Activated CD4-positive, alpha-beta T cell treated with anti-CD3 and anti-CD28 coated beads for 36 hours (primary cell): ENCODE measurements at regions not wholly inside any gene's neighbourhood (a gene's known extent, or its start where the extent isn't known, plus 50 kb on each side); places are given as distances from the start of the nearest gene placed in this dataset.

ENCODE experiments used
- ATAC-seq: fragments of 200-7000 bp; cut with Tn5 transposase; one replicate; pipeline ENCODE4 v1.10.0; 2021; ENCODE audit warnings: mild to moderate bottlenecking, moderate library complexity
- CTCF ChIA-PET: fragments of 350-600 bp; sonication (Branson Sonifier 250); formaldehyde crosslinking; loops from one replicate; lab custom pipeline; 2021; ENCODE audit warnings: antibody characterized with exemption; lab: Charles Lee
- POLR2A ChIA-PET: fragments of 350-600 bp; sonication (Branson Sonifier 250); formaldehyde crosslinking; loops from one replicate; lab custom pipeline; 2021; ENCODE audit warnings: antibody characterized with exemption, inconsistent platforms; lab: Charles Lee
- DNase-seq: peaks from one replicate; pipeline ENCODE4 v3.0.0-alpha.2; 2020
- H3K27ac Mint-ChIP-seq: one replicate; pipeline ENCODE4 v1.8.0; 2021; ENCODE audit warnings: mixed read lengths
- H3K27me3 Mint-ChIP-seq: one replicate; pipeline ENCODE4 v1.8.0; 2021; ENCODE audit warnings: mixed read lengths
- H3K36me3 Mint-ChIP-seq: one replicate; pipeline ENCODE4 v1.8.0; 2021; ENCODE audit warnings: low read depth, mixed read lengths
- H3K4me1 Mint-ChIP-seq: one replicate; pipeline ENCODE4 v1.8.0; 2021; ENCODE audit warnings: mixed read lengths
- H3K4me3 Mint-ChIP-seq: one replicate; pipeline ENCODE4 v1.8.0; 2021; ENCODE audit warnings: mild to moderate bottlenecking, moderate library complexity, mixed read lengths
- H3K9me3 Mint-ChIP-seq: one replicate; pipeline ENCODE4 v1.8.0; 2021; ENCODE audit warnings: low read depth, mixed read lengths
- intact Hi-C, 2 experiments: fragments of 100-400 bp; cut with DNase I in 1 of 2; cut with micrococcal nuclease in 1 of 2; formaldehyde crosslinking; loops; one replicate each; pipeline versions ENCODE4 v1.14.2 to v1.15.1; 2022 to 2024; cut with DNase I, micrococcal nuclease

- H3K36me3 Mint-ChIP-seq: no peaks in the 10 kb centered on the region
- ChIA-PET CTCF (interaction anchor here (0.8 to 1.1 kb wide), 2 partner anchors 22 to 39 kb away, joined by 4 to 8 read pairs; no protein-coding TSS in a partner anchor), POLR2A (no interaction called here)
- H3K4me3 Mint-ChIP-seq: no peak overlapping the region
- H3K27me3 Mint-ChIP-seq: peaks cover 51% of the 10 kb centered on the region
- no peaks in the 10 kb centered on the region for H3K9me3 Mint-ChIP-seq
- DNase-seq: no peak
- no peak overlapping the region for H3K27ac Mint-ChIP-seq
- ATAC-seq: no peak
- peaks cover 16% of the 10 kb centered on the region for H3K4me1 Mint-ChIP-seq
- intact Hi-C loops: no loop called here
Measured at GRCh38 chr15:94607176-94607654, 375.9 kb downstream of the MCTP2 start.

DNA sequence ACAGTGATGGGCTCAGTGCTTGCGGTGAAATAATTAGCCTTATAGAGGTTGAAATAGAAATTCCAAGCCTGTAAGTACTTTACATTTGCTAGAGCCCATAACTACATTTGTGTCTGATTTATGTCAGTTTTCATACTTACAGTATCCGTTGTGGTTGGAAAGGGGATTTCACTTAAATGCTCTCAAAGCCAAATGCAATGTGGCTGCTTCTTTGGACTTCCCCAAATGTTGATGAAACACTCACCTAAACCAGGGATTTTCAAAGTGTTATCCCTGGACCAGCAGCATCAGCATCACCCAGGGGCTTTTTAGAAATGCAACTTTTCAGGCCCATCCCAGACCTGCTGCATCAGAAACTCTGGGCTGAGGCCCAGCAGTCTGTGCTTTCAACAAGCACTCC lies 378.7 kb downstream of the MCTP2 start:
- Mint-ChIP-seq H3K4me1 (peaks cover 16% of the 10 kb centered on the region), H3K36me3 (no peaks in the 10 kb centered on the region), H3K27ac (no peak overlapping the region), H3K9me3 (no peaks in the 10 kb centered on the region), H3K27me3 (peaks cover 52% of the 10 kb centered on the region), H3K4me3 (no peak overlapping the region)
- ChIA-PET POLR2A (no interaction called here), CTCF (no interaction called here)
- ATAC-seq (peak; percentile 60), DNase-seq (no peak)
- intact Hi-C loops: loop anchor here in 1 of 2 experiments (2.0 kb wide), 1 partner anchor 25 kb away; no protein-coding TSS in a partner anchor

DNA sequence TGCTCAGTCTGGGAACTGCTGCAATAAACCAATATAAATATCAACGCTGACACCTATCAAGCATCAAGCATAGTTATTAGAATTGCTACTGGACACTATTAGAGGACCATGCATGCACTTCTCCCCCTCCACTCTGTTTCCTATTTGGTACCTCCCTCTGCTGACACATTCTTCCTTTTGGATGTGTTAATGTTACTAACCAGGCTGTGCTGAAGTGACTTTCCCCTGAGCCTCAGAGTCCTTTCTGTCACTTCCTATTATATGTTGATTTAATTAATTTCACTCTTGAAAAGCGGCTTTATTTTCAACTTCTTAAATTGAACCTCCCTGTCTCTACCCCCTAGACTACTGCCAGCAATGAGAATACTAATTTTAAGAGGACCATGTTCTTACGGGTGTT lies 379.1 kb downstream of the MCTP2 start:
- Mint-ChIP-seq H3K36me3 (no peaks in the 10 kb centered on the region), H3K27me3 (peaks cover 49% of the 10 kb centered on the region), H3K27ac (no peak overlapping the region), H3K4me3 (no peak overlapping the region), H3K4me1 (peaks cover 16% of the 10 kb centered on the region), H3K9me3 (no peaks in the 10 kb centered on the region)
- CTCF ChIA-PET: no interaction called here
- intact Hi-C loops: loop anchor here in 1 of 2 experiments (2.0 kb wide), 1 partner anchor 26 kb away; no protein-coding TSS in a partner anchor
- ATAC-seq (no peak), DNase-seq (no peak)
- POLR2A ChIA-PET: no interaction called here

DNA sequence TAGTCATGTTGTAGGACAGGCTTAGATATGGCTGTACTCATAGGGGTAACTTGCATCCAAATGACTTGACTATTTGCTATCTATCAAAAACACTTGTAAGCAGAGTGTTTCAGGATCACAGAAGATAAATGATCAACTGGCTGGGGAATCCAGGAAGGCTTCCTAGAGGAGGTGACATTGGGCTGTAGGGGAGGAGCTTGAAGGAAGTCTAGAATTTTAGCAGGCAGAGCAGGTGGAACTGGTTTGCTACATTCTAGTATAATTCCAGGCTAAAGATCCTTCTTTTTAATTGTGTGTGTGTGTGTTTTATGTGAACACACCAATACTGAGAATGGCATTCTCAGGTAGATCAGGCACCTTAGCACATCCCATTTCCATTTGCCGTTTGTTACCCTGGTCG lies 380.3 kb downstream of the MCTP2 start:
- POLR2A ChIA-PET: no interaction called here
- H3K27me3 Mint-ChIP-seq: peaks cover 45% of the 10 kb centered on the region
- intact Hi-C loops: loop anchor here in 1 of 2 experiments (2.0 kb wide), 1 partner anchor 27 kb away; no protein-coding TSS in a partner anchor
- CTCF ChIA-PET: no interaction called here
- no peaks in the 10 kb centered on the region for H3K36me3 Mint-ChIP-seq
- H3K9me3 Mint-ChIP-seq: no peaks in the 10 kb centered on the region
- H3K27ac Mint-ChIP-seq: no peak overlapping the region
- peaks cover 16% of the 10 kb centered on the region for H3K4me1 Mint-ChIP-seq
- DNase-seq: no peak
- ATAC-seq: no peak
- no peak overlapping the region for H3K4me3 Mint-ChIP-seq

- intact Hi-C loops: no loop called here
- no peak for DNase-seq
- CTCF ChIA-PET: no interaction called here
- no peaks in the 10 kb centered on the region for H3K9me3 Mint-ChIP-seq
- ATAC-seq: no peak
- no peak overlapping the region for H3K4me3 Mint-ChIP-seq
- no peaks in the 10 kb centered on the region for H3K36me3 Mint-ChIP-seq
- H3K27me3 Mint-ChIP-seq: peaks cover 35% of the 10 kb centered on the region
- H3K4me1 Mint-ChIP-seq: no peaks in the 10 kb centered on the region
- no peak overlapping the region for H3K27ac Mint-ChIP-seq
- POLR2A ChIA-PET: no interaction called here
Measured at GRCh38 chr15:94615688-94616087, 384.3 kb downstream of the MCTP2 start.

GRCh38 chr15:94620632-94621031 lies 389.3 kb downstream of the MCTP2 start:
- CTCF ChIA-PET: no interaction called here
- Mint-ChIP-seq H3K9me3 (no peaks in the 10 kb centered on the region), H3K4me1 (no peaks in the 10 kb centered on the region), H3K27me3 (peaks cover 12% of the 10 kb centered on the region), H3K4me3 (no peak overlapping the region), H3K36me3 (no peaks in the 10 kb centered on the region), H3K27ac (no peak overlapping the region)
- intact Hi-C loops: no loop called here
- DNase-seq (no peak), ATAC-seq (no peak)
- POLR2A ChIA-PET: no interaction called here

GRCh38 chr15:94621736-94622135 lies 390.4 kb downstream of the MCTP2 start:
- no peaks in the 10 kb centered on the region for H3K4me1 Mint-ChIP-seq
- intact Hi-C loops: no loop called here
- peaks cover 11% of the 10 kb centered on the region for H3K27me3 Mint-ChIP-seq
- H3K27ac Mint-ChIP-seq: no peak overlapping the region
- ATAC-seq (no peak), DNase-seq (no peak)
- ChIA-PET POLR2A (no interaction called here), CTCF (no interaction called here)
- H3K9me3 Mint-ChIP-seq: no peaks in the 10 kb centered on the region
- no peaks in the 10 kb centered on the region for H3K36me3 Mint-ChIP-seq
- no peak overlapping the region for H3K4me3 Mint-ChIP-seq

GRCh38 chr15:94626949-94627348 lies 395.6 kb downstream of the MCTP2 start:
- peaks cover 7% of the 10 kb centered on the region for H3K4me1 Mint-ChIP-seq
- DNase-seq (no peak), ATAC-seq (no peak)
- no peak overlapping the region for H3K27ac Mint-ChIP-seq
- peaks cover 4% of the 10 kb centered on the region for H3K27me3 Mint-ChIP-seq
- intact Hi-C loops: no loop called here
- H3K9me3 Mint-ChIP-seq: no peaks in the 10 kb centered on the region
- H3K4me3 Mint-ChIP-seq: no peak overlapping the region
- ChIA-PET POLR2A (no interaction called here), CTCF (no interaction called here)
- no peaks in the 10 kb centered on the region for H3K36me3 Mint-ChIP-seq

GRCh38 chr15:94631608-94632007 lies 400.2 kb downstream of the MCTP2 start:
- intact Hi-C loops: no loop called here
- POLR2A ChIA-PET: no interaction called here
- ATAC-seq (no peak), DNase-seq (peak; percentile 6)
- Mint-ChIP-seq H3K9me3 (no peaks in the 10 kb centered on the region), H3K4me1 (peaks cover 10% of the 10 kb centered on the region), H3K4me3 (no peak overlapping the region), H3K36me3 (no peaks in the 10 kb centered on the region), H3K27ac (no peak overlapping the region), H3K27me3 (peaks cover 7% of the 10 kb centered on the region)
- CTCF ChIA-PET: no interaction called here

DNA sequence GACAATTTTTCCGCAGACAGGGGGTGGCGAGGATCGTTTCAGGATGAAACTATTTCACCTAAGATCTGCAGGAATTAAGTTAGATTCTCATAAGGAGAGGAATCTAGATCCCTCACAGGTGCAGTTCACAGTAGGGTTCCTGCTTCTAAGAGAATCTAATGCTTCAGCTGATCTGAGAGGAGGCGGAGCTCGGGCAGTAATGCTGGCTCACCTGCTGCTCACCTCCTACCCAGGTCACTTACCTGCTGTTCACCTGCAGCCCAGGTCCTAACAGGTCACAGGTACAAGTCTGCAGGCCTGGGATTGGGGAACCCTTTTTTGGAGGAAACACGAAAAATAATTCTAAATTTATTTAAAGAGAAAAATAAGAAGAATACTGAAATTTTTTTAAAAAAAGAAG lies 406.8 kb downstream of the MCTP2 start:
- ATAC-seq: no peak
- H3K27me3 Mint-ChIP-seq: peaks cover 9% of the 10 kb centered on the region
- DNase-seq: no peak
- POLR2A ChIA-PET: no interaction called here
- no peaks in the 10 kb centered on the region for H3K4me1 Mint-ChIP-seq
- H3K9me3 Mint-ChIP-seq: no peaks in the 10 kb centered on the region
- H3K27ac Mint-ChIP-seq: no peak overlapping the region
- H3K4me3 Mint-ChIP-seq: no peak overlapping the region
- CTCF ChIA-PET: no interaction called here
- H3K36me3 Mint-ChIP-seq: no peaks in the 10 kb centered on the region
- intact Hi-C loops: no loop called here

GRCh38 chr15:94639701-94640100 lies 408.3 kb downstream of the MCTP2 start:
- peaks cover 9% of the 10 kb centered on the region for H3K27me3 Mint-ChIP-seq
- H3K4me3 Mint-ChIP-seq: no peak overlapping the region
- H3K4me1 Mint-ChIP-seq: no peaks in the 10 kb centered on the region
- H3K27ac Mint-ChIP-seq: no peak overlapping the region
- ChIA-PET CTCF (no interaction called here), POLR2A (no interaction called here)
- ATAC-seq (no peak), DNase-seq (no peak)
- H3K36me3 Mint-ChIP-seq: no peaks in the 10 kb centered on the region
- H3K9me3 Mint-ChIP-seq: no peaks in the 10 kb centered on the region
- intact Hi-C loops: no loop called here

- ATAC-seq: no peak
- H3K4me1 Mint-ChIP-seq: no peaks in the 10 kb centered on the region
- no peak for DNase-seq
- intact Hi-C loops: no loop called here
- no peaks in the 10 kb centered on the region for H3K9me3 Mint-ChIP-seq
- no peak overlapping the region for H3K4me3 Mint-ChIP-seq
- H3K27ac Mint-ChIP-seq: no peak overlapping the region
- no peaks in the 10 kb centered on the region for H3K36me3 Mint-ChIP-seq
- ChIA-PET POLR2A (no interaction called here), CTCF (no interaction called here)
- H3K27me3 Mint-ChIP-seq: peaks cover 5% of the 10 kb centered on the region
Measured at GRCh38 chr15:94644433-94644832, 413.1 kb downstream of the MCTP2 start.
